OCI-LY3 (cell line): ENCODE measurements at regions not wholly inside any gene's neighbourhood (a gene's known extent, or its start where the extent isn't known, plus 50 kb on each side); places are given as distances from the start of the nearest gene placed in this dataset.

Experiments
- H2AFZ ChIP-seq: fragments of 200-600, 300-600 bp; shearing (Covaris generic); 2 replicates; pipeline ENCODE4 v1.6.0; 2014; ENCODE audit warnings: antibody characterized with exemption, low read depth, low read length
- H3K27ac ChIP-seq: fragments of 200-600, 300-600 bp; sonication (generic); 2 replicates; pipeline ENCODE4 v1.5.1; 2014; ENCODE audit warnings: mild to moderate bottlenecking, low read length, moderate library complexity, mixed read lengths
- H3K27me3 ChIP-seq: fragments of 200-600, 300-600 bp; sonication (generic); 2 replicates; pipeline ENCODE4 v1.6.1; 2014; ENCODE audit warnings: low read depth, low read length, mixed read lengths
- H3K36me3 ChIP-seq: fragments of 200-600, 300-600 bp; sonication (generic); replicated peaks from 2 replicates; pipeline ENCODE3; 2014; ENCODE audit warnings: low read depth, low read length, mixed read lengths
- H3K4me1 ChIP-seq: fragments of 300-600, 200-600 bp; sonication (generic); 2 replicates; pipeline ENCODE4 v1.6.1; 2014; ENCODE audit warnings: low read length, mixed read lengths
- H3K4me2 ChIP-seq: fragments of 200-600, 300-600 bp; sonication (generic); 2 replicates; pipeline ENCODE4 v1.6.1; 2014; ENCODE audit warnings: low read length, mixed read lengths
- H3K4me3 ChIP-seq: fragments of 300-600, 200-600 bp; sonication (generic); 2 replicates; pipeline ENCODE4 v1.5.1; 2014; ENCODE audit warnings: antibody characterized with exemption, mild to moderate bottlenecking, low read length, moderate library complexity
- H3K79me2 ChIP-seq: fragments of 300-600, 200-600 bp; shearing (Covaris generic); 2 replicates; pipeline ENCODE4 v1.6.1; 2014; ENCODE audit warnings: mild to moderate bottlenecking, low read length, mixed read lengths
- H3K9ac ChIP-seq: fragments of 300-600, 200-600 bp; shearing (Covaris generic); 2 replicates; pipeline ENCODE4 v1.6.0; 2014; ENCODE audit warnings: mild to moderate bottlenecking, low read length, moderate library complexity
- H3K9me3 ChIP-seq: fragments of 200-600, 300-600 bp; shearing (Covaris generic); 2 replicates; pipeline ENCODE4 v1.6.1; 2014; ENCODE audit warnings: low read length, mixed read lengths; ENCODE audit not compliant: insufficient read depth
- H4K20me1 ChIP-seq: fragments of 200-600, 300-600 bp; sonication (generic); 2 replicates; pipeline ENCODE4 v1.6.1; 2016; ENCODE audit warnings: low read length, mixed read lengths; ENCODE audit not compliant: insufficient read depth
- CTCF ChIP-seq: fragments of 200-600, 300-600 bp; sonication (generic); IDR thresholded peaks from 2 replicates; pipeline ENCODE4 v1.5.1; 2014; ENCODE audit warnings: antibody characterized with exemption, low read length, low read depth
- EZH2phosphoT487 ChIP-seq: fragments of 200-600 bp; shearing (Covaris generic); IDR thresholded peaks from 2 replicates; pipeline ENCODE4 v1.6.1; 2018; ENCODE audit warnings: antibody characterized with exemption, mixed run types, low read depth

- Histone ChIP-seq H3K27ac (no peak overlapping the region), H3K9ac (no peak overlapping the region), H3K4me2 (no peak overlapping the region)
These were observed 318.9 kb upstream of the COL8A1 start for GRCh38 chr3:99319450-99319849.

GRCh38 chr3:99317201-99317600 lies 321.2 kb upstream of the COL8A1 start:
- Histone ChIP-seq H3K4me3 (no peak overlapping the region), H3K36me3 (no peaks in the 10 kb centered on the region), H3K9me3 (no peaks in the 10 kb centered on the region), H3K4me1 (no peaks in the 10 kb centered on the region), H2AFZ (no peak overlapping the region), H4K20me1 (no peaks in the 10 kb centered on the region), H3K9ac (no peak overlapping the region), H3K79me2 (no peaks in the 10 kb centered on the region), H3K27ac (no peak overlapping the region), H3K4me2 (no peak overlapping the region), H3K27me3 (no peaks in the 10 kb centered on the region)
- no peak for TF ChIP-seq CTCF
- TF ChIP-seq EZH2phosphoT487 = no peak

More at GRCh38 chr3:99319450-99319849, 318.9 kb upstream of the COL8A1 start:
- TF ChIP-seq EZH2phosphoT487 = no peak
- no peak for TF ChIP-seq CTCF
- Histone ChIP-seq H3K36me3 (no peaks in the 10 kb centered on the region), H2AFZ (no peak overlapping the region), H3K4me3 (no peak overlapping the region), H3K9me3 (no peaks in the 10 kb centered on the region), H3K79me2 (no peaks in the 10 kb centered on the region), H3K27me3 (no peaks in the 10 kb centered on the region), H4K20me1 (no peaks in the 10 kb centered on the region), H3K4me1 (no peaks in the 10 kb centered on the region)

GRCh38 chr3:99315896-99316295 lies 322.5 kb upstream of the COL8A1 start:
- Histone ChIP-seq H3K79me2 (no peaks in the 10 kb centered on the region), H3K27me3 (no peaks in the 10 kb centered on the region), H3K9me3 (no peaks in the 10 kb centered on the region), H3K4me1 (no peaks in the 10 kb centered on the region), H3K4me2 (no peak overlapping the region), H3K9ac (no peak overlapping the region), H3K4me3 (no peak overlapping the region), H3K36me3 (no peaks in the 10 kb centered on the region), H2AFZ (no peak overlapping the region), H4K20me1 (no peaks in the 10 kb centered on the region), H3K27ac (no peak overlapping the region)
- TF ChIP-seq EZH2phosphoT487 = no peak
- TF ChIP-seq CTCF = no peak

- no peak overlapping the region for H2AFZ ChIP-seq
- H3K4me1 ChIP-seq = no peaks in the 10 kb centered on the region
- no peak overlapping the region for H3K4me3 ChIP-seq
- no peaks in the 10 kb centered on the region for H3K27me3 ChIP-seq
- H3K9ac ChIP-seq = no peak overlapping the region
- H3K36me3 ChIP-seq = no peaks in the 10 kb centered on the region
- no peaks in the 10 kb centered on the region for H3K79me2 ChIP-seq
- no peaks in the 10 kb centered on the region for H3K9me3 ChIP-seq
- no peak overlapping the region for H3K4me2 ChIP-seq
- no peak overlapping the region for H3K27ac ChIP-seq
- H4K20me1 ChIP-seq = no peaks in the 10 kb centered on the region
- TF ChIP-seq CTCF (no peak), EZH2phosphoT487 (no peak)
These were observed 324.9 kb upstream of the COL8A1 start for GRCh38 chr3:99313485-99313884.
